SK-N-DZ (cell line): ENCODE measurements at regions not wholly inside any gene's neighbourhood (a gene's known extent, or its start where the extent isn't known, plus 50 kb on each side); places are given as distances from the start of the nearest gene placed in this dataset.

Experiments
- DNase-seq: peaks from one replicate; pipeline ENCODE4 v3.0.0-alpha.2; 2015; ENCODE audit warnings: low spot score

DNA sequence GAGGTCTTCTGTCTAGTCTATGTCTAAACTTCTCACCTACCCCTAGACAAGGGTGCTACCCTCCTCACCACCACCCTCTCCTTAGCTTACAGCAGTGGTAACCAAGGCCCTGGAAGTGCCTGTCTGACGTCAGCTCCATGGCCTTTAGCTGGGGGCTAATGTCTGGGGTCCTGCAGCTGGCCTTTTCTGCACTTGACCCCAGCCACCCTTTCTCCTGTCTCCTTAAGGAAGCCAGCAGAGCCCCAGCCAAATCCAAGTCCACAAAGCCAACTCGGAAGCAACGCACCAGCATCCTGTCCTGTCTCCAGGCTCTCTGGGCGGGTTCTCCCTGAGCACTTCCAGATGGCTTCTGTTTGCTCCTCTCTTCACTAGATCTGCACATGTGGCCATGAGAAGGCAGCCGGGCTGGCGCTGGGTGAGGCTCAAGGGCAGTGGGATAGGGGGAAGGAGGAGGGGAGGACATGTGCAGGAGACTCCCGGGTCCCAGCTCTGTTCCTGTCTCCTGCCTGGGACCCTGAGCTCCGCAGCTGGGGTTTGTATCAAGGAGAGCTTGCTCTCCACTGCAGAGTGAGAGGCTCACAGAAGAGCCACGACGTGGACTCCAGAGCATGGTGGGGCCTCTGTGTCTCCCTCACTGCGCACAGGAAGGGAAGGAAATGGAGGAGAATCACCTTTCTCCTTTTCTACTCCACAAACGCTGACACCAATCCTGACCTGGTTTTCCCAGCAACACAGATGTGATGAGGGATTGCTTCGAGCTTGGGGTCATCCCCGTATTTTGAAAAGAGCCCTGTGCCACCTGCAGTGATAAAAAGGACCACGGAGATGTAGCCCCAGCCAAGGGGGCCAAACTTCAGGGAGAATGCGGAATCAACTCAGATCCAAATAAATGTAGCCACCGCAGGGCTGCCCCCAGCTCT lies 204.2 kb downstream of the USP12 start:
- peak; percentile 75 for DNase-seq

GRCh38 chr13:26966701-26967080 lies 204.9 kb downstream of the USP12 start:
- no peak for DNase-seq

GRCh38 chr13:26965952-26966700 lies 205.5 kb downstream of the USP12 start:
- no peak for DNase-seq

- DNase-seq = no peak
These were observed 204.0 kb upstream of the GPR12 start for GRCh38 chr13:26964278-26965250.

DNA sequence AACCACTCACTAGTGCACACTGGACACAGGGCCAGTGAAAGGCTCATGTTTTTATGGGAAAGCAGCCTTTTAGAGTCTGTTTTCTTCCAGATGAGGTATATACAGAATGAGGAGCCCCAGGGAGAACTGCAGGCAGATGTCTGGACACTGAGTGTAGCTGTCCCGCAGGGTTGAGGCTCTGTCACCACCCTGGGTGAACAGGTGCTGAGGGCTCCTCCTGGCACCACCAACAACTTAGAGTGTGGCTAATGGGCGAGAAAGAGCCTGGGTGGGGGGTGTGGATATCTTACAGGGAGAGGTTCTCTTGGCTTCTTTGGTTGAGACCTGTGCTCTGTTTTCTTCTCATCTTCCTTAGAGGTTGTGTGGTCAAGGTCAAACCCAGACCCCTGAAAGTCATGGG lies 202.1 kb upstream of the GPR12 start:
- no peak for DNase-seq

DNA sequence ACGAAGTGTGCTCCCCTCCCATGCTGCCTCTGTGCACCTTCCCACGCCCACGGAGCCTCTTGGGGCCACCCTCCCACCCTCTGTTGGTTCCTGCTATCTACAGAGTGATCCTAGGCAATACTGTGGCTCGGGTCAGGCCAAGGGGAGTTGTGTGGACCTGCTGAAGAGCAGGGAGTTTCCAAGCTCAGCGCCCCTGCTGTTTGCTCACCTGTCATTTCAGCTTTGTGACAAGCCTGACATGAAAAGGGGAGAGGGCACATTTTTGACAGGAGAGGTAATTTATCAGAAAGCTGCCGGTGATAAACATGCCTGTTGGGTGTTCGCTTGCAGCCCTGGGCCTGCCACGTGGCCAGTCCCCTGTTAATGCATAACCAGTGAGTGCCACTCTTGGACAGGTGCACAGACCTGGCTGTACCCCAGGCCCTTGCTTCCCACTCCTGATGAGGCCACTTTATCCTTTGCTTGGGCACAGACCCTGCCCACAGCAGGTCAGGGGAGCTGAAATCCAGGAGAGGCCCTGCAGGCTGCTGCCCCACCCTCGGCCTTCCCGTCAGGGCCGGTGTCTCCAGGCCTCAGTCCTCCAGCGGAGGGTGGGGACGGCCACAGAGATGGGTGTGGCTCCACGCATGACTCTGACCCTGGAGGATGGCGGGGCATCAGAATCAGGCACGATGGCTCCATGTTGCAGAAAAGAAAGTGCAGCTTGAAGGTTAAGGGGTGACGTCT lies 201.5 kb upstream of the GPR12 start:
- no peak for DNase-seq

- DNase-seq = no peak
These were observed 196.6 kb upstream of the GPR12 start for GRCh38 chr13:26957182-26957581.

- DNase-seq = no peak
These were observed 196.0 kb upstream of the GPR12 start for GRCh38 chr13:26956522-26957142.

GRCh38 chr13:26954976-26955375 lies 194.4 kb upstream of the GPR12 start:
- no peak for DNase-seq

- DNase-seq = no peak
These were observed 192.7 kb upstream of the GPR12 start for GRCh38 chr13:26953291-26953690.

DNA sequence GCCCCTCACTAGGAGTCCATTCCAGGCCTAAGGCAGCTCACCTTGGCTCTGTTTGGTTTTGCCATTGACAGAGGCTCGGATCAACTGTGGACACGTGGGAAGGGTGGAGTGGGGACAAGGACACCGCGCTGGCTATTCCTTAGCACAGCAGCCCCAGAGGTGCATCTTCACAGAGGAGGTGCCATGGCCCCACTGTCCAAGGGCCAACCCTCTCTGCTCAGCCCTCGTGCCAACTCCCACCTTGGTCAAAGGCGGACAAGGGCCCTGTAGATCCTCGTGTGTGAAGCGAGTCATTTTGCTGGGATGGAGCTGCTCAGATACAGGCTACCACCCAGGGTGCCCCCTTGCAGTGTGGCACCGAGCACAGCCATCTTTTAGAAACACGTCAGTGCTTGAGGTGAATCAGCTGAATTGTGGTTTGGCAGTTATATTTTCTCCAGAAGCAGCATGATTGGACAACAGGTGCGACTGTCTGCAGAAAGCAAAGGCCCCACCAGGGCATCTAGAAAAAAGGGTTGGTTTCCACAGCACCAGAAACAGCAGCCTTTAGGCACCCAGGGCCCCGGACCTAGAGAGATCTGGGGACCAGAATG lies 192.1 kb upstream of the GPR12 start:
- no peak for DNase-seq

- DNase-seq = no peak
These were observed 191.1 kb upstream of the GPR12 start for GRCh38 chr13:26951581-26952177.

GRCh38 chr13:26950968-26951367 lies 190.4 kb upstream of the GPR12 start:
- no peak for DNase-seq

GRCh38 chr13:26950546-26950945 lies 190.0 kb upstream of the GPR12 start:
- no peak for DNase-seq

DNA sequence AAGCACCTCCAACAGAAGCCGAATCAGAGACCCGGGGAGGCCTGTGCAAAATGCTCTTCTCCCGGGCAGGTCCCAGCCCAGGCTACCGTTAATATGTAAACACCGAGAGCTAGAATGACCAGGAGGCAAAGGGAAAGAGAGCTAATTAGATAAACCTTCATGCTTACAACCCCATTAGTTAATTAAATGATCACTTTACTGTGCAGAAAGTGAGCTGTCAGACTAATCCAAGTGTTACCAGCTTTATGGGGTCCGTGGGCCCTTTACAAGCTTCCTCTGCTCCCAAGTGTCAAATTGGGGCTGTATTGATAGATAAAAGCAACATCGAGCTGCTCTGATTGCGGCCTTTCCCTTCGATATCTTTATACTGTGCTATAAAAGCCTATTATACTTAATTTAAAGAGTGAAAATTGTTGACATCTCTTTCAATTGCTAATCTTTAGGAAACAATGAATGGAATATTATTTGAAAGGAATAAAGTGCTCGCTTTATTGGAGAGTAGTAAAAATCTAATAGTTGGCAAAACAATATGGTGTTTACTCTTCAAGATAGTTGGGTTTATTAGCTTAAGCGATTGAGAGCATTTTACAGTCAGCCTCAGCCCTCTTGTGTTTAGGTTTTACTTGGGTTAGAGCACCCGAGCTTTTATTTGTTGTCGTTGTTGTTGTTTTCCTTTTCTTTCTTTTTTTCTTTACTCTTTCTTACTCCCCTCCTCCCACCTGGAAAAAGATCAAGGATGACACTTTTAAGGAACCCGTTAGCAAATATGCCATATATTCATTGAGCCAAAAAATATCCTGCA lies 189.3 kb upstream of the GPR12 start:
- DNase-seq = peak; percentile 24

DNA sequence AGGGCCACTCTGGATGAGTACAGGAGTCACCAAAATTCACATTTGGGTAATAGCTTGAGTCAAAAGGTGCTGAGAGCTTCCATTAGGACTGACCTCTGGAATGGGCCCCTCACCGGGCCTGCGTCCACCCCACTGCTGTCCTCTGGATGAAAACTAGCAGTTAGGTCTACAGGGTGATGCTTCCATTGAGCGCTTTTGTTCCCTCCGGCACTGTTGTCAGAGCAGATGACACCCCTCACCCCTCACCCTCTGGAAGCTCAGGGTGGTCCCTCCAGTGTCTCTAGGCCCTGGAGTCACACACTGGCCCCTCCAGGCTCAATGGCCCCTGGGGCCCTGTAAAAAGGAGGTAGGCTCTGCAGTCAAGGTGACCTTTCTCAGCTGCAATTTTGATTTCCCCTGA lies 187.8 kb upstream of the GPR12 start:
- DNase-seq = no peak

DNA sequence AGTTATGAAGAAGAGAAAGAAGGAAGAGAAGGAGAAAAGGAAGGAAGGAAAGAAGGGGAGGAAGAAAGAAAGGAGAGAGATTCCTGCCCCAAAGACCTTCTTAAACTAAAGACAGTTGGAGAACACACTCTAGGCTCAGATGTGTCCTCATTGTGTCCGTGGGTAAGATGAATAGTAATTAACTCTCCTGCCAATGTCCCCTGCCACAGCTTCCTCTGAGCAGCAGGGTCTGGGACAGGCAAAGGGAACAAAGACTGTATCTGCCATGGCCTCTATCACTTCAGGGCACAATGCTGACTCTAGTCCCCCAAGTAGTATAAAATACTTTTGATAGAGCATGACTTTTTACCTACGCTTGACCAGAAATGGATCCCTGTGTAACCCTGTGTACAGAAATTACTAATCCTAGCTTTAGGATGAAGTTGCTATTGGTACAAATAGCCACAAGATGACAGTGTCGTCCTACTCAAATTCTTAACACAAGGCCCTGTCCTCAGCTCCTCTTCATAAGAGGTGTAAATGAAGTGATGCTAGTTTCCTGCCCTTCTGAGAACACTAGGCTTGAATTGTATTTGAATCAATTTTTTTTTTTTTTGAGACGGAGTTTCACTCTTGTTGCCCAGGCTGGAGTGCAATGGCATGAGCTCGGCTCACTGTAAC lies 186.2 kb upstream of the GPR12 start:
- DNase-seq = peak; percentile 53

DNA sequence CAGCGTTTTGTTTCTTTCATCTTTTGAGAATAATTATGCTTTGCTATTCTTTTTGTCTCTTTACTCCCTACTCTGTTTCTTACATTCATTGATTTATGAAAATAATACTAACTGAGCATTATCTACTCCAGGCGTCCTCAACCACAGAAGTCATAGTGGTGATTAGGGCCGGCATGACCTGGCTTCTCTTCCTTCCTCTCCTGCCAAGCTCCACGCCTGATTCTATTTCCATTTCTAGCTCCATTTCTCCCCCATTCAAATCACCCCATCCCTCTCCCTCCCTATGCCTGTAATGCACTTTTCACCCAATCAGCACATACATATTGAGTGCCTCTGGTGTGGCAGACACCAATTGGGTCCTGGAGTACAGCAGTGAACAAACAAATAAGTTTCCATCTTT lies 183.2 kb upstream of the GPR12 start:
- DNase-seq = no peak
